Smooth muscle cell (in vitro differentiated cells): ENCODE measurements at regions not wholly inside any gene's neighbourhood (a gene's known extent, or its start where the extent isn't known, plus 50 kb on each side); places are given as distances from the start of the nearest gene placed in this dataset.

Experiments used
- DNase-seq: peaks from one replicate; lab custom pipeline; 2025; ENCODE audit not compliant: unreplicated experiment; lab: John Stamatoyannopoulos, UW
- H2AFZ ChIP-seq: fragments of 200-600 bp; sonication (generic); 2 replicates; pipeline ENCODE4 v1.6.0; 2016; ENCODE audit warnings: antibody characterized with exemption, low read depth, mild to moderate bottlenecking
- H3F3A ChIP-seq: fragments of 200-600 bp; sonication (generic); 2 replicates; pipeline ENCODE4 v1.6.0; 2017; ENCODE audit warnings: antibody characterized with exemption, low read depth
- H3K27ac ChIP-seq: fragments of 200-600 bp; sonication (generic); 2 replicates; pipeline ENCODE4 v1.5.1; 2016; ENCODE audit warnings: low read depth, mild to moderate bottlenecking
- H3K27me3 ChIP-seq: fragments of 200-600 bp; sonication (generic); 2 replicates; pipeline ENCODE4 v1.6.1; 2016; ENCODE audit warnings: low read depth, mild to moderate bottlenecking
- H3K36me3 ChIP-seq: fragments of 200-600 bp; sonication (generic); 2 replicates; pipeline ENCODE4 v1.5.1; 2016; ENCODE audit warnings: low read depth
- H3K4me1 ChIP-seq: fragments of 200-600 bp; sonication (generic); 2 replicates; pipeline ENCODE4 v1.5.1; 2016; ENCODE audit warnings: low read depth
- H3K4me2 ChIP-seq: fragments of 200-600 bp; sonication (generic); 2 replicates; pipeline ENCODE4 v1.6.0; 2016; ENCODE audit warnings: mild to moderate bottlenecking
- H3K4me3 ChIP-seq: fragments of 200-600 bp; sonication (generic); 2 replicates; pipeline ENCODE4 v1.5.1; 2016; ENCODE audit warnings: mild to moderate bottlenecking
- H3K79me2 ChIP-seq: fragments of 200-600 bp; sonication (generic); 2 replicates; pipeline ENCODE4 v1.6.0; 2016; ENCODE audit warnings: low read depth, mild to moderate bottlenecking
- H3K9ac ChIP-seq: fragments of 200-600 bp; sonication (generic); 2 replicates; pipeline ENCODE4 v1.6.0; 2016; ENCODE audit warnings: low read depth
- H3K9me3 ChIP-seq: fragments of 200-600 bp; sonication (generic); replicated peaks from 2 replicates; pipeline ENCODE4 v1.5.1; 2016; ENCODE audit warnings: low read depth
- H4K20me1 ChIP-seq: fragments of 200-600 bp; sonication (generic); 2 replicates; pipeline ENCODE4 v1.6.0; 2016; ENCODE audit warnings: low read depth
- WGBS: methylation state at CpG from one replicate; pipeline ENCODE4 v1.1.7; 2016; ENCODE audit warnings: low lambda C conversion rate; 5-methylcytosine and 5-hydroxymethylcytosine counted together
- TF ChIP-seq, protein P1 (sequence below): fragments of 200-600 bp; sonication (generic); IDR thresholded peaks from 2 replicates; pipeline ENCODE4 v1.5.1; 2017; ENCODE audit warnings: borderline replicate concordance, mild to moderate bottlenecking, antibody characterized with exemption; ENCODE audit not compliant: insufficient read depth, poor library complexity, severe bottlenecking

DNA sequence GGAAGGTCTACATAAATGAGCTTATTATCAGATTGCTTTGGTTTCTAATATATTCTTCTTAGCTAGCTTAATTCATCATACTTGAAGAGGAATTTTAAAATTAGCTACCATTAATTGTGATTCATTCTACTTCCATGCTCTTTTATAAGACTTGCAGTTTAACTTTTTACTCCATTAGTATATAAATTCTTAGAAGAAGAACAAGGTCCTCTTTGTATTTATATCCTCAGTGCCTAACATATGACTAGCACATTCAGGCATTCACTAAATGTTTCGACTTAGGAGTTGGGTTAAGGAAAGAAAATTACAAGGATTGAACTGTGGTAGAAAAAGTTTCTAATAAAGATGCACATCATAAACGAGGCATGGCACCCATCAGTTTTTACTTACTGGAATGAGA, 1135.5 kb downstream of the JRKL start:
- H3K4me1 ChIP-seq, result no peaks in the 10 kb centered on the region
- no peak for DNase-seq

DNA sequence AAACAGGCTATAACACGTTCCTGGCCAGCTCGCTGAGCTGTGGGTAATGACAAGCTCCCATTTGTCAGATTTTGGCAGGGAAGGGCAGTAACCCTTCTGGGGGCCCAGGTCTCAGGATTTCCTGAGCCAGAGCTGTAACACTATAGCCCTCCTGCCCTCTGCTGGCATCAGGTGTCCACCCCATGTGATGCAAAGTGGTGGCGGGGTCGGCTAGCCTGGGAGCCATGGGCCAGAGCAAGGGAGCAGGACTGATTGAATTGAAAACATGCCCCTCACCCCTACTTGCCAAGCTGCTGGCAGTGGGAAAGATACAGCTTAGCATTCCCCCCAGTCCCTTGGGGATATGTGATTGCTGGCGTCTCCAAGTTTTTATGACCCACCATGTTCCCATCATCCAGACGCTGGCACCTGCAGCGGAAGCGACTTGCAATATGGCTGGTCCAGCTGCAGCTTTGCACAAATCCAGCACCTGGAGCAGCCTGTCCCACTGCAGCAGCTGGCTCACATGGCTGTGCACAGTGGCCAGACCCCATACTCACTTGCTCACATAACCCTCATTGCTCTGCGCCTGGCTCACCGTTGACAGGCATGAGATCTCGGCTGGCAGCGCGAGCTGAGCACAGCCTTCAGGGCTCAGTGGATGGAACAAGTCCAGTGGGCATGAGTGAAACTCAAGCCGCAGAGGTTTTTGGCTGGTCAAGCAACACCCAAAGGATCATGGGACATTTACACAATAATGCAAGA, 1147.8 kb downstream of the JRKL start:
- Histone ChIP-seq H3K79me2 (no peaks in the 10 kb centered on the region), H3F3A (no peaks in the 10 kb centered on the region), H4K20me1 (no peaks in the 10 kb centered on the region), H3K36me3 (no peaks in the 10 kb centered on the region), H3K4me3 (no peak overlapping the region), H3K4me2 (no peak overlapping the region), H2AFZ (no peak overlapping the region), H3K9me3 (no peaks in the 10 kb centered on the region), H3K27ac (no peak overlapping the region), H3K9ac (no peak overlapping the region), H3K27me3 (no peaks in the 10 kb centered on the region), H3K4me1 (no peaks in the 10 kb centered on the region)
- TF ChIP-seq, protein P1, sequence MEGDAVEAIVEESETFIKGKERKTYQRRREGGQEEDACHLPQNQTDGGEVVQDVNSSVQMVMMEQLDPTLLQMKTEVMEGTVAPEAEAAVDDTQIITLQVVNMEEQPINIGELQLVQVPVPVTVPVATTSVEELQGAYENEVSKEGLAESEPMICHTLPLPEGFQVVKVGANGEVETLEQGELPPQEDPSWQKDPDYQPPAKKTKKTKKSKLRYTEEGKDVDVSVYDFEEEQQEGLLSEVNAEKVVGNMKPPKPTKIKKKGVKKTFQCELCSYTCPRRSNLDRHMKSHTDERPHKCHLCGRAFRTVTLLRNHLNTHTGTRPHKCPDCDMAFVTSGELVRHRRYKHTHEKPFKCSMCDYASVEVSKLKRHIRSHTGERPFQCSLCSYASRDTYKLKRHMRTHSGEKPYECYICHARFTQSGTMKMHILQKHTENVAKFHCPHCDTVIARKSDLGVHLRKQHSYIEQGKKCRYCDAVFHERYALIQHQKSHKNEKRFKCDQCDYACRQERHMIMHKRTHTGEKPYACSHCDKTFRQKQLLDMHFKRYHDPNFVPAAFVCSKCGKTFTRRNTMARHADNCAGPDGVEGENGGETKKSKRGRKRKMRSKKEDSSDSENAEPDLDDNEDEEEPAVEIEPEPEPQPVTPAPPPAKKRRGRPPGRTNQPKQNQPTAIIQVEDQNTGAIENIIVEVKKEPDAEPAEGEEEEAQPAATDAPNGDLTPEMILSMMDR, result no peak
- DNase-seq, result no peak
- WGBS, result 95% methylated on average over 14 of the region's 14 CpGs

More for the DNA sequence above, 1135.5 kb downstream of the JRKL start:
- no peak overlapping the region for H3K4me3 ChIP-seq
- no peaks in the 10 kb centered on the region for H3K36me3 ChIP-seq
- H3F3A ChIP-seq, result no peaks in the 10 kb centered on the region
- H3K27me3 ChIP-seq, result no peaks in the 10 kb centered on the region
- peak overlapping the region; percentile 42 for H3K27ac ChIP-seq
- peak overlapping the region; percentile 3 for H2AFZ ChIP-seq
- TF ChIP-seq, protein P1, result no peak
- no peaks in the 10 kb centered on the region for H3K79me2 ChIP-seq
- H3K9ac ChIP-seq, result no peak overlapping the region
- H3K9me3 ChIP-seq, result no peaks in the 10 kb centered on the region
- no peaks in the 10 kb centered on the region for H4K20me1 ChIP-seq
- WGBS, result 5% methylated on average over 2 of the region's 2 CpGs
- peak overlapping the region; percentile 13 for H3K4me2 ChIP-seq

DNA sequence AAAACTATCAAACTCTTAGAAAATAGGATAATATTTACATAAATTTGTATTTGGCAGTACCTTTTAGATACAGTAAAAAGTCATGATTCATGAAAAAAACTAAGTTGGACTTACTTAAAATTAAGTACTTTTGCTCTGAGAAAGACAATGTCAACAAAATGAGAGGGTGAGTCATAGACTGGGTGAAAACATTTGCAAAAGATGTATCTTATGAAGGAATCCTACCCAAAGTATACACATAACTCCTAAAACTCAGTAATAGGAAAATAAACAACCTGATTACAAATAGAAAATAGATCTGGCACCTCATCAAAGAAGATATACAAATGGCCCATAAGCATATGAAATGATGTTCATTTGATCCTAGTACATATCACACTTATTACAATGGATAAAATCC, 1154.6 kb downstream of the JRKL start:
- no peaks in the 10 kb centered on the region for H3K9me3 ChIP-seq
- no peak overlapping the region for H3K4me2 ChIP-seq
- no peaks in the 10 kb centered on the region for H3K27me3 ChIP-seq
- no peaks in the 10 kb centered on the region for H3F3A ChIP-seq
- H4K20me1 ChIP-seq, result no peaks in the 10 kb centered on the region
- no peak overlapping the region for H3K9ac ChIP-seq
- no peaks in the 10 kb centered on the region for H3K36me3 ChIP-seq
- no peak overlapping the region for H3K27ac ChIP-seq
- DNase-seq, result no peak
- TF ChIP-seq, protein P1, result no peak
- no peak overlapping the region for H2AFZ ChIP-seq
- H3K4me3 ChIP-seq, result no peak overlapping the region
- H3K4me1 ChIP-seq, result no peaks in the 10 kb centered on the region
- H3K79me2 ChIP-seq, result no peaks in the 10 kb centered on the region

DNA sequence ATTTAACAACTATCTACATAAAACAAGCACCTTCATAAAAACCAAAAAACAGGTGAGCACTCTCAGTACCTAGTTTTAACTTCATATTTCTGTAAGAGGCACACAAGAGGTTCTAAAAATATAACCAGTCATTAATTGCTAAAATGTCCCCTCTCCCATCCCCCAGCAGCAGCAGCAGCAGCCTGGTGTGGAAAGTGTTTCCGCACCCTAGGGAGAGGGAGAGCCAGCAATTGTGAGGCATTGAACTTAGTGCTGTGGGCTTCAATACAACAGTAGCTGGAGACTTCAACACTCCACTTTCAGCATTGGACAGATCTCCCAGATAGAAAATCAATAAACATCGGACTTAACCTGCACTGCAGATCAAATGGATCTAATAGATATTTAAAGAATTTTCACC, 1158.5 kb downstream of the JRKL start:
- no peak overlapping the region for H3K9ac ChIP-seq
- H2AFZ ChIP-seq, result no peak overlapping the region
- H3K27ac ChIP-seq, result no peak overlapping the region
- TF ChIP-seq, protein P1, result no peak
- H3K4me1 ChIP-seq, result no peaks in the 10 kb centered on the region
- H3K4me2 ChIP-seq, result no peak overlapping the region
- no peak for DNase-seq
- WGBS, result 94% methylated on average over 2 of the region's 2 CpGs
- H3K36me3 ChIP-seq, result no peaks in the 10 kb centered on the region
- no peaks in the 10 kb centered on the region for H3K27me3 ChIP-seq
- no peaks in the 10 kb centered on the region for H4K20me1 ChIP-seq
- H3F3A ChIP-seq, result no peaks in the 10 kb centered on the region
- no peaks in the 10 kb centered on the region for H3K79me2 ChIP-seq
- no peak overlapping the region for H3K4me3 ChIP-seq
- H3K9me3 ChIP-seq, result no peaks in the 10 kb centered on the region
